Fibroblast of lung (primary cell): ENCODE measurements at regions not wholly inside any gene's neighbourhood (a gene's known extent, or its start where the extent isn't known, plus 50 kb on each side); places are given as distances from the start of the nearest gene placed in this dataset.

Experiments
- CTCF ChIP-seq, 2 donors: IDR thresholded peaks in 1 of 2; conservative IDR thresholded peaks in 1 of 2; 1 replicate in 1 of 2; 2 replicates in 1 of 2; pipeline ENCODE4 v1.5.1; 2011 to 2012; ENCODE audit warnings: low read length in 2 of 2, control low read depth in 1 of 2, inconsistent platforms in 1 of 2, low read depth in 1 of 2, mild to moderate bottlenecking in 1 of 2
- EZH2 ChIP-seq: IDR thresholded peaks from 2 replicates; pipeline ENCODE4 v1.5.1; 2012; ENCODE audit warnings: low read length, control low read depth, mild to moderate bottlenecking; ENCODE audit errors: missing control alignments

- TF ChIP-seq CTCF (conservative IDR thresholded peaks at IDR 0.05 in 1 of 2, IDR thresholded peaks at IDR 0.05 in 1 of 2; ENCODE audit: low read depth in 1 of 2, low read length in 2 of 2) (no peak), EZH2 (no peak)
Measured at GRCh38 chr11:36877149-36877548, 279.1 kb upstream of the RAG2 start.
